NCI-H1436 treated with DMSO at 0.1 percent for 48 hours (cell line): ENCODE measurements at regions not wholly inside any gene's neighbourhood (a gene's known extent, or its start where the extent isn't known, plus 50 kb on each side); places are given as distances from the start of the nearest gene placed in this dataset.
"Not testable (repeated sequence)": the region's sequence is repeated elsewhere in the genome, so short reads cannot be mapped to it uniquely, and the experiment has no call there.

ENCODE experiments used
- DNase-seq: peaks from one replicate; lab custom pipeline; 2025; lab: John Stamatoyannopoulos, UW

- DNase-seq, result no peak
Observed at GRCh38 chr4:66164869-66165268, 494.6 kb upstream of the EPHA5 start.

GRCh38 chr4:66160606-66161005 lies 490.3 kb upstream of the EPHA5 start:
- DNase-seq, result no peak

GRCh38 chr4:66157594-66157993 lies 487.3 kb upstream of the EPHA5 start:
- DNase-seq, result no peak

- no peak for DNase-seq
Observed at GRCh38 chr4:66130042-66130441, 459.8 kb upstream of the EPHA5 start.

GRCh38 chr4:66123831-66124413 lies 453.6 kb upstream of the EPHA5 start:
- DNase-seq, result no peak

- DNase-seq, result no peak
Observed at GRCh38 chr4:66123190-66123589, 452.9 kb upstream of the EPHA5 start.

GRCh38 chr4:66115231-66115630 lies 444.9 kb upstream of the EPHA5 start:
- DNase-seq, result not testable (repeated sequence)

- no peak for DNase-seq
Observed at GRCh38 chr4:66108898-66109297, 438.6 kb upstream of the EPHA5 start.

GRCh38 chr4:66097218-66097617 lies 426.9 kb upstream of the EPHA5 start:
- DNase-seq, result peak; percentile 25

GRCh38 chr4:66095065-66095464 lies 424.8 kb upstream of the EPHA5 start:
- DNase-seq, result no peak

- no peak for DNase-seq
Observed at GRCh38 chr4:66094070-66094469, 423.8 kb upstream of the EPHA5 start.

- DNase-seq, result no peak
Observed at GRCh38 chr4:66091786-66092185, 421.5 kb upstream of the EPHA5 start.

GRCh38 chr4:66073961-66074360 lies 403.7 kb upstream of the EPHA5 start:
- no peak for DNase-seq

- DNase-seq, result no peak
Observed at GRCh38 chr4:66071911-66072310, 401.6 kb upstream of the EPHA5 start.

- DNase-seq, result no peak
Observed at GRCh38 chr4:66062921-66063320, 392.6 kb upstream of the EPHA5 start.

GRCh38 chr4:66062044-66062443 lies 391.8 kb upstream of the EPHA5 start:
- no peak for DNase-seq

GRCh38 chr4:66059556-66059955 lies 389.3 kb upstream of the EPHA5 start:
- DNase-seq, result no peak

- no peak for DNase-seq
Observed at GRCh38 chr4:66059136-66059535, 388.8 kb upstream of the EPHA5 start.

- no peak for DNase-seq
Observed at GRCh38 chr4:66055999-66056398, 385.7 kb upstream of the EPHA5 start.

- no peak for DNase-seq
Observed at GRCh38 chr4:66052426-66052825, 382.1 kb upstream of the EPHA5 start.

GRCh38 chr4:66048861-66049260 lies 378.6 kb upstream of the EPHA5 start:
- no peak for DNase-seq

GRCh38 chr4:66045913-66046312 lies 375.6 kb upstream of the EPHA5 start:
- DNase-seq, result no peak

GRCh38 chr4:66035701-66036100 lies 365.4 kb upstream of the EPHA5 start:
- DNase-seq, result no peak

GRCh38 chr4:66034671-66035070 lies 364.4 kb upstream of the EPHA5 start:
- DNase-seq, result peak; percentile 10

- DNase-seq, result peak; percentile 29
Observed at GRCh38 chr4:66034262-66034661, 364.0 kb upstream of the EPHA5 start.
